ENCODE measurements at regions not wholly inside any gene's neighbourhood (a gene's known extent, or its start where the extent isn't known, plus 50 kb on each side); places are given as distances from the start of the nearest gene placed in this dataset.
"Not testable (repeated sequence)": the region's sequence is repeated elsewhere in the genome, so short reads cannot be mapped to it uniquely, and the experiment has no call there.

- DNase-seq: no peak
Measured at GRCh38 chr5:106401561-106401960, 1269.2 kb downstream of the EFNA5 start.

GRCh38 chr5:106399391-106399790, 1271.3 kb downstream of the EFNA5 start:
- no peak for DNase-seq

- no peak for DNase-seq
Measured at GRCh38 chr5:106397700-106398099, 1273.0 kb downstream of the EFNA5 start.

GRCh38 chr5:106393276-106393675, 1277.5 kb downstream of the EFNA5 start:
- no peak for DNase-seq

GRCh38 chr5:106392766-106393165, 1278.0 kb downstream of the EFNA5 start:
- no peak for DNase-seq

- DNase-seq: not testable (repeated sequence)
Measured at GRCh38 chr5:106387767-106388166, 1283.0 kb downstream of the EFNA5 start.

GRCh38 chr5:106386287-106386686, 1284.5 kb downstream of the EFNA5 start:
- no peak for DNase-seq

- no peak for DNase-seq
Measured at GRCh38 chr5:106380736-106381135, 1290.0 kb downstream of the EFNA5 start.

GRCh38 chr5:106376522-106376921, 1294.2 kb downstream of the EFNA5 start:
- DNase-seq: no peak

GRCh38 chr5:106374956-106375355, 1295.8 kb downstream of the EFNA5 start:
- no peak for DNase-seq

- no peak for DNase-seq
Measured at GRCh38 chr5:106368021-106368420, 1302.7 kb downstream of the EFNA5 start.

GRCh38 chr5:106367281-106367680, 1303.5 kb downstream of the EFNA5 start:
- no peak for DNase-seq

- no peak for DNase-seq
Measured at GRCh38 chr5:106363578-106363977, 1307.2 kb downstream of the EFNA5 start.

- DNase-seq: no peak
Measured at GRCh38 chr5:106361905-106362304, 1308.8 kb downstream of the EFNA5 start.

GRCh38 chr5:106331415-106331814, 1339.3 kb downstream of the EFNA5 start:
- no peak for DNase-seq

GRCh38 chr5:106324356-106324755, 1346.4 kb downstream of the EFNA5 start:
- DNase-seq: no peak

GRCh38 chr5:106321242-106321641, 1349.5 kb downstream of the EFNA5 start:
- no peak for DNase-seq

- no peak for DNase-seq
Measured at GRCh38 chr5:106314221-106314824, 1356.4 kb downstream of the EFNA5 start.

GRCh38 chr5:106312360-106312759, 1358.4 kb downstream of the EFNA5 start:
- DNase-seq: no peak

- DNase-seq: no peak
Measured at GRCh38 chr5:106311230-106311915, 1359.4 kb downstream of the EFNA5 start.

GRCh38 chr5:106307265-106307664, 1363.5 kb downstream of the EFNA5 start:
- DNase-seq: no peak

- DNase-seq: no peak
Measured at GRCh38 chr5:106306313-106307028, 1364.3 kb downstream of the EFNA5 start.

GRCh38 chr5:106303911-106304310, 1366.8 kb downstream of the EFNA5 start:
- no peak for DNase-seq

- DNase-seq: no peak
Measured at GRCh38 chr5:106292654-106293053, 1378.1 kb downstream of the EFNA5 start.

Measured in stimulated activated CD4-positive, alpha-beta T cell treated with anti-CD3 and anti-CD28 coated beads, Interleukin-2, amount 100 ng/mL, for 24 hours (primary cell).